Endothelial cell of umbilical vein (primary cell): ENCODE measurements at regions not wholly inside any gene's neighbourhood (a gene's known extent, or its start where the extent isn't known, plus 50 kb on each side); places are given as distances from the start of the nearest gene placed in this dataset.

ENCODE experiments used
- BruUV-seq: library from RNA; stranded (reverse); fragments of 400-500 nt; replicated peaks from 2 replicates; lab custom pipeline; 2021; lab: Mats Ljungman, UMichigan
- CTCF ChIA-PET: fragments of 300-600, 350-600 bp; sonication (Branson Sonifier 250); formaldehyde crosslinking; loops from one replicate; lab custom pipeline; 2021; ENCODE audit warnings: antibody characterized with exemption, inconsistent platforms; lab: Charles Lee
- POLR2A ChIA-PET: fragments of 300-600, 350-600 bp; sonication (Branson Sonifier 250); formaldehyde crosslinking; loops from one replicate; lab custom pipeline; 2021; ENCODE audit warnings: antibody characterized with exemption, inconsistent platforms; lab: Charles Lee
- DNase-seq: peaks from one replicate; pipeline ENCODE4 v3.0.0-alpha.2; 2011; ENCODE audit warnings: low read depth, low spot score
- FAIRE-seq: peaks from 2 replicates; lab custom pipeline; 2011; peaks lifted over from hg19 to GRCh38; lab: Jason Lieb, UNC
- H2AFZ ChIP-seq: 2 replicates; pipeline ENCODE4 v1.6.0; 2012; ENCODE audit warnings: low read depth, low read length, control low read depth, inconsistent platforms
- H3K27ac ChIP-seq: 2 replicates; pipeline ENCODE4 v1.5.1; 2011; ENCODE audit warnings: low read depth, mild to moderate bottlenecking, control low read depth, low read length, moderate library complexity; ENCODE audit not compliant: insufficient read depth
- H3K27me3 ChIP-seq, 2 experiments: 2 replicates each; pipeline versions ENCODE4 v1.6.0 to v1.6.1; 2011; ENCODE audit warnings: low read length in 2 of 2, mixed read lengths in 1 of 2; ENCODE audit not compliant: control insufficient read depth in 2 of 2, insufficient read depth in 2 of 2
- H3K36me3 ChIP-seq, 2 experiments: 2 replicates in 1 of 2; 3 replicates in 1 of 2; pipeline ENCODE4 v1.5.1; 2011; ENCODE audit warnings: low read length in 2 of 2, mild to moderate bottlenecking in 1 of 2, moderate library complexity in 1 of 2; ENCODE audit not compliant: control insufficient read depth in 2 of 2, insufficient read depth in 2 of 2; ENCODE audit errors: extremely low read depth in 1 of 2
- H3K4me1 ChIP-seq: 3 replicates; pipeline ENCODE4 v1.5.1; 2011; ENCODE audit warnings: mild to moderate bottlenecking, low read length; ENCODE audit not compliant: control insufficient read depth, insufficient read depth; ENCODE audit errors: extremely low read depth
- H3K4me2 ChIP-seq: 2 replicates; pipeline ENCODE4 v1.6.1; 2011; ENCODE audit warnings: low read length, control low read depth, mixed read lengths; ENCODE audit not compliant: insufficient read depth
- H3K4me3 ChIP-seq, 3 experiments: fragments of 200-600 bp in 1 of 3; sonication (generic), shearing (Covaris generic) in 1 of 3; replicated peaks in 1 of 3; 2 replicates each; pipeline ENCODE4 v1.5.1; 2011 to 2016; ENCODE audit warnings: control low read depth in 3 of 3, low read length in 3 of 3, mild to moderate bottlenecking in 2 of 3, inconsistent platforms in 1 of 3, low read depth in 1 of 3, moderate library complexity in 1 of 3; ENCODE audit not compliant: insufficient read depth in 1 of 3
- H3K79me2 ChIP-seq: 2 replicates; pipeline ENCODE4 v1.6.0; 2012; ENCODE audit warnings: low read length, inconsistent platforms; ENCODE audit not compliant: control insufficient read depth, insufficient read depth
- H3K9ac ChIP-seq: replicated peaks from 2 replicates; pipeline ENCODE3; 2011; ENCODE audit warnings: low read length, control low read depth; ENCODE audit not compliant: insufficient read depth; ENCODE audit errors: extremely low read depth
- H3K9me1 ChIP-seq: replicated peaks from 3 replicates; pipeline ENCODE4 v1.6.0; 2011; ENCODE audit warnings: mild to moderate bottlenecking, low read length; ENCODE audit not compliant: control insufficient read depth, insufficient read depth; ENCODE audit errors: extremely low read depth
- H3K9me3 ChIP-seq: replicated peaks from 2 replicates; pipeline ENCODE4 v1.5.1; 2012; ENCODE audit warnings: low read length, inconsistent platforms; ENCODE audit not compliant: control insufficient read depth, insufficient read depth
- H4K20me1 ChIP-seq: replicated peaks from 2 replicates; pipeline ENCODE3; 2011; ENCODE audit warnings: mild to moderate bottlenecking, low read length; ENCODE audit not compliant: control insufficient read depth, insufficient read depth; ENCODE audit errors: extremely low read depth
- CTCF ChIP-seq, 2 donors: IDR thresholded peaks; 1 replicate in 1 of 2; 2 replicates in 1 of 2; pipeline ENCODE4 v1.5.1; 2011; ENCODE audit warnings: low read length in 2 of 2, mild to moderate bottlenecking in 2 of 2, moderate library complexity in 2 of 2, control low read depth in 1 of 2, inconsistent platforms in 1 of 2, low read depth in 1 of 2; ENCODE audit not compliant: insufficient read depth in 1 of 2; ENCODE audit errors: extremely low read depth in 1 of 2
- EZH2 ChIP-seq: IDR thresholded peaks from 2 replicates; pipeline ENCODE4 v1.6.1; 2012; ENCODE audit warnings: borderline replicate concordance, low read depth, mild to moderate bottlenecking, moderate library complexity, low read length, inconsistent platforms; ENCODE audit not compliant: severe bottlenecking
- FOS ChIP-seq: IDR thresholded peaks from 2 replicates; pipeline ENCODE4 v1.6.1; 2011; ENCODE audit warnings: mild to moderate bottlenecking, low read length, moderate library complexity, borderline replicate concordance; ENCODE audit not compliant: insufficient read depth
- GATA2 ChIP-seq: IDR thresholded peaks from 2 replicates; pipeline ENCODE4 v1.7.0; 2011; ENCODE audit warnings: low read depth, mild to moderate bottlenecking, moderate library complexity, mixed read lengths, low read length; ENCODE audit not compliant: insufficient read length, insufficient read depth
- JUN ChIP-seq: IDR thresholded peaks from 2 replicates; pipeline ENCODE4 v1.6.1; 2011; ENCODE audit warnings: borderline replicate concordance, low read depth; ENCODE audit not compliant: insufficient read length, insufficient read depth
- MAX ChIP-seq: IDR thresholded peaks from 2 replicates; pipeline ENCODE4 v1.6.1; 2011; ENCODE audit not compliant: insufficient read depth, insufficient read length
- MYC ChIP-seq: IDR thresholded peaks from one replicate; pipeline ENCODE4 v1.6.1; 2011; ENCODE audit warnings: mild to moderate bottlenecking, low read depth, low read length
- POLR2A ChIP-seq: IDR thresholded peaks from 2 replicates; pipeline ENCODE4 v1.6.1; 2012; ENCODE audit warnings: low read depth, mild to moderate bottlenecking, control low read depth, low read length
- POLR2AphosphoS5 ChIP-seq: IDR thresholded peaks from 2 replicates; pipeline ENCODE4 v1.6.1; 2012; ENCODE audit warnings: low read depth, mild to moderate bottlenecking, control low read depth, low read length, moderate library complexity; ENCODE audit not compliant: insufficient read depth
- dilution Hi-C: fragments of 300-500 bp; cut with MboI; formaldehyde crosslinking; loops from one replicate; pipeline ENCODE4 v1.15.0; 2019; ENCODE audit warnings: low sequenced_read_pairs; ENCODE audit not compliant: extremely low pct_ligation_motif_present
- intact Hi-C: fragments of 100-400 bp; cut with micrococcal nuclease; formaldehyde crosslinking; loops from one replicate; pipeline ENCODE4 v1.10.0; 2022

GRCh38 chr4:26108054-26108453 lies 194.0 kb downstream of the SMIM20 start:
- Histone ChIP-seq H3K9me3 (no peaks in the 10 kb centered on the region), H3K4me2 (no peak overlapping the region), H3K27ac (no peak overlapping the region), H4K20me1 (no peaks in the 10 kb centered on the region), H2AFZ (no peak overlapping the region), H3K36me3 (no peaks in the 10 kb centered on the region), H3K4me1 (no peaks in the 10 kb centered on the region), H3K9me1 (no peaks in the 10 kb centered on the region), H3K4me3 (no peak overlapping the region), H3K9ac (no peak overlapping the region), H3K27me3 (no peaks in the 10 kb centered on the region), H3K79me2 (no peaks in the 10 kb centered on the region)
- dilution Hi-C loops: no loop called here
- no peak for FAIRE-seq
- BruUV-seq: no TSS peak
- ChIA-PET POLR2A (no interaction called here), CTCF (no interaction called here)
- DNase-seq: no peak
- intact Hi-C loops: no loop called here
- TF ChIP-seq FOS: no peak
- TF ChIP-seq JUN: no peak
- TF ChIP-seq MAX: no peak
- TF ChIP-seq EZH2: no peak
- TF ChIP-seq GATA2: no peak
- no peak for TF ChIP-seq CTCF (IDR thresholded peaks at IDR 0.05; ENCODE audit: extremely low read depth in 1 of 2, insufficient read depth in 1 of 2, low read depth in 1 of 2, low read length in 2 of 2)
- TF ChIP-seq POLR2A: no peak
- no peak for TF ChIP-seq POLR2AphosphoS5
- TF ChIP-seq MYC: no peak
